ENCODE measurements at regions not wholly inside any gene's neighbourhood (a gene's known extent, or its start where the extent isn't known, plus 50 kb on each side); places are given as distances from the start of the nearest gene placed in this dataset.

- intact Hi-C loops (cut with micrococcal nuclease), result no loop called here
- Histone ChIP-seq H3K27ac (replicated peaks) (no peak overlapping the region), H3K4me1 (peaks cover 3% of the 10 kb centered on the region), H3K9me3 (replicated peaks) (no peaks in the 10 kb centered on the region), H3K27me3 (ENCODE audit: low read depth) (peaks cover 15% of the 10 kb centered on the region), H3K36me3 (no peaks in the 10 kb centered on the region), H3K4me3 (no peak overlapping the region)
- TF ChIP-seq CTCF (IDR thresholded peaks at IDR 0.05; ENCODE audit: borderline replicate concordance), result no peak
- DNase-seq, result no peak
Observed at GRCh38 chr18:14921547-14921946, 173.6 kb downstream of the ANKRD30B start.

GRCh38 chr18:14922031-14922430 lies 174.1 kb downstream of the ANKRD30B start:
- intact Hi-C loops (cut with micrococcal nuclease), result no loop called here
- Histone ChIP-seq H3K36me3 (no peaks in the 10 kb centered on the region), H3K9me3 (replicated peaks) (no peaks in the 10 kb centered on the region), H3K27me3 (ENCODE audit: low read depth) (peaks cover 12% of the 10 kb centered on the region), H3K4me3 (no peak overlapping the region), H3K4me1 (peaks cover 3% of the 10 kb centered on the region), H3K27ac (replicated peaks) (no peak overlapping the region)
- DNase-seq, result no peak
- TF ChIP-seq CTCF (IDR thresholded peaks at IDR 0.05; ENCODE audit: borderline replicate concordance), result no peak

GRCh38 chr18:14922965-14923565 lies 175.1 kb downstream of the ANKRD30B start:
- Histone ChIP-seq H3K4me3 (no peak overlapping the region), H3K36me3 (no peaks in the 10 kb centered on the region), H3K27me3 (ENCODE audit: low read depth) (peaks cover 2% of the 10 kb centered on the region), H3K4me1 (peaks cover 3% of the 10 kb centered on the region), H3K9me3 (replicated peaks) (no peaks in the 10 kb centered on the region), H3K27ac (replicated peaks) (no peak overlapping the region)
- no peak for TF ChIP-seq CTCF (IDR thresholded peaks at IDR 0.05; ENCODE audit: borderline replicate concordance)
- intact Hi-C loops (cut with micrococcal nuclease), result no loop called here
- no peak for DNase-seq

- Histone ChIP-seq H3K4me3 (no peak overlapping the region), H3K9me3 (replicated peaks) (no peaks in the 10 kb centered on the region), H3K27me3 (ENCODE audit: low read depth) (no peaks in the 10 kb centered on the region), H3K4me1 (peaks cover 3% of the 10 kb centered on the region), H3K36me3 (no peaks in the 10 kb centered on the region), H3K27ac (replicated peaks) (no peak overlapping the region)
- TF ChIP-seq CTCF (IDR thresholded peaks at IDR 0.05; ENCODE audit: borderline replicate concordance), result no peak
- intact Hi-C loops (cut with micrococcal nuclease), result no loop called here
- no peak for DNase-seq
Observed at GRCh38 chr18:14924226-14924625, 176.3 kb downstream of the ANKRD30B start.

GRCh38 chr18:14925281-14925709 lies 177.3 kb downstream of the ANKRD30B start:
- no peaks in the 10 kb centered on the region for H3K9me3 ChIP-seq (replicated peaks)
- no peak for TF ChIP-seq CTCF (IDR thresholded peaks at IDR 0.05; ENCODE audit: borderline replicate concordance)
- H3K36me3 ChIP-seq, result no peaks in the 10 kb centered on the region
- peaks cover 3% of the 10 kb centered on the region for H3K4me1 ChIP-seq
- DNase-seq, result no peak
- no peak overlapping the region for H3K4me3 ChIP-seq
- H3K27me3 ChIP-seq (ENCODE audit: low read depth), result no peaks in the 10 kb centered on the region
- H3K27ac ChIP-seq (replicated peaks), result no peak overlapping the region
- intact Hi-C loops (cut with micrococcal nuclease), result no loop called here
